Peyer's patch (tissue), 4 donors: ENCODE measurements at regions not wholly inside any gene's neighbourhood (a gene's known extent, or its start where the extent isn't known, plus 50 kb on each side); places are given as distances from the start of the nearest gene placed in this dataset.
A peak's percentile ranks its signal among the peaks of the same experiment; 100 is the strongest.

Source experiments
- DNase-seq, 3 donors: peaks; one replicate each; pipeline ENCODE4 v3.0.0-alpha.2; 2017 to 2019
- H3K27ac ChIP-seq, 4 donors: fragments of 200-600 bp; sonication (generic); one replicate each; pipeline ENCODE4 v1.5.1; 2016 to 2019
- H3K27me3 ChIP-seq, 2 donors: fragments of 200-600 bp; sonication (generic); one replicate each; pipeline ENCODE4 v1.5.1; 2019
- H3K36me3 ChIP-seq, 3 donors: fragments of 200-600 bp; sonication (generic); one replicate each; pipeline ENCODE4 v1.5.1; 2016 to 2019
- H3K4me1 ChIP-seq, 4 donors: fragments of 200-600 bp; sonication (generic); one replicate each; pipeline ENCODE4 v1.5.1; 2016 to 2019
- H3K4me3 ChIP-seq, 4 donors: fragments of 200-600 bp; sonication (generic); 1 replicate in 3 of 4; 2 replicates in 1 of 4; pipeline ENCODE4 v1.5.1; 2016 to 2019; ENCODE audit warnings: mild to moderate bottlenecking in 1 of 4
- H3K9me3 ChIP-seq, 4 donors: fragments of 200-600 bp; sonication (generic); one replicate each; pipeline ENCODE4 v1.5.1; 2016 to 2019; ENCODE audit warnings: mild to moderate bottlenecking in 1 of 4
- POLR2A ChIP-seq, 2 donors: fragments of 450-650 bp; IDR thresholded peaks; one replicate each; pipeline ENCODE4 v1.5.1; 2017; ENCODE audit warnings: antibody characterized with exemption in 2 of 2, mild to moderate bottlenecking in 2 of 2, moderate library complexity in 2 of 2
- TF ChIP-seq, protein P1 (sequence below), 6 experiments: fragments of 450-650 bp in 4 of 6; fragments of 200-600 bp in 2 of 6; sonication (generic) in 1 of 6; IDR thresholded peaks; one replicate each; pipeline ENCODE4 v1.5.1; 2017 to 2019; ENCODE audit warnings: antibody characterized with exemption in 6 of 6, mild to moderate bottlenecking in 3 of 6, moderate library complexity in 1 of 6

DNA sequence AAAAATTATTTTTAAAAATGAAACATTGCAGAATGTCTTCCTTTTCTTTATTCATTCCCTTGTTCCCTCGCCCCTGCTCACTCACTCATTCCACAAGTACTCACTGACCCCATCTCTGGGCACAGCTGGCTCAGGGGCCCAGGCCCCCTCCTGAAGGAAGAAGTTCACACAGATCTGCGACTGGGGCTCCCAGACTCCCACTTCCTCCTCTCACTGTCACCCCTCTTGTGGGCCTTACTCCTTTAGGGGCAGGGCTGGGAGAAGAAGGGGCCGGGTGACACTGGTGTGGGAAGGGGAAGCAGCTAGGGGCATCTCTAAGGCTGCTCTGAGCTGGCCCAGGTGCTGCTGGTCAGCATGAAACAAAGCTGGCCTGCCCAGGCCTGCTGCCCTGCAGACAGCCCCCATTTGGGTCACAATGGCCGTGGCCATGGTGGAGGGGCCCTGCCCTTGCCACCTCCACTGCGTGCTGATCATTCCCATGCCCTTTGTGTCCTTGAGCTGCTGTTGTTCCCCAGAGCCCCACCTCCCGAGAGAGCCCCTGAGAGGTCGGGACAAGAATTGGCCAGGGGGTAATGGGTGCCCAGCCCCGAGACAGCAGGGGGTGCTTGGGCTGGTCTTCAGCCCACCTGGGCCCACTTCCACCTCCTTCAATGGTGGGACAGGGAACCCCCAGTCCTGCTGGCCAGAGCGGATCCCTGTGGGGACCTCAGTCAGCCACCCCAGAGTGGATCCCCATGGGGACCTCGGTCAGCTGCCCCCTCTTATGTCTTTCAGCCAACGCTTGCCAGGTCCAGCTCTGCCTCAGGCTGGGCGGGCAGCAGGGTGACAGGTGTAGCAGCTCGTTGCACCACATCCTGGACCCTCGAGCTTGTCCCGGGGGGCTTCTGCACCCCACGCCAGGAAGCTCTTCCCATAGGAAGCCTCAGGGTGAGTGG is 212.4 kb upstream of the C14orf180 start:
- H3K27me3 ChIP-seq, result no peaks in the 10 kb centered on the region
- H3K9me3 ChIP-seq, result no peaks in the 10 kb centered on the region
- no peak for DNase-seq
- no peak overlapping the region for H3K4me3 ChIP-seq
- no peaks in the 10 kb centered on the region for H3K4me1 ChIP-seq
- no peak for TF ChIP-seq POLR2A (IDR thresholded peaks at IDR 0.05)
- TF ChIP-seq, protein P1, sequence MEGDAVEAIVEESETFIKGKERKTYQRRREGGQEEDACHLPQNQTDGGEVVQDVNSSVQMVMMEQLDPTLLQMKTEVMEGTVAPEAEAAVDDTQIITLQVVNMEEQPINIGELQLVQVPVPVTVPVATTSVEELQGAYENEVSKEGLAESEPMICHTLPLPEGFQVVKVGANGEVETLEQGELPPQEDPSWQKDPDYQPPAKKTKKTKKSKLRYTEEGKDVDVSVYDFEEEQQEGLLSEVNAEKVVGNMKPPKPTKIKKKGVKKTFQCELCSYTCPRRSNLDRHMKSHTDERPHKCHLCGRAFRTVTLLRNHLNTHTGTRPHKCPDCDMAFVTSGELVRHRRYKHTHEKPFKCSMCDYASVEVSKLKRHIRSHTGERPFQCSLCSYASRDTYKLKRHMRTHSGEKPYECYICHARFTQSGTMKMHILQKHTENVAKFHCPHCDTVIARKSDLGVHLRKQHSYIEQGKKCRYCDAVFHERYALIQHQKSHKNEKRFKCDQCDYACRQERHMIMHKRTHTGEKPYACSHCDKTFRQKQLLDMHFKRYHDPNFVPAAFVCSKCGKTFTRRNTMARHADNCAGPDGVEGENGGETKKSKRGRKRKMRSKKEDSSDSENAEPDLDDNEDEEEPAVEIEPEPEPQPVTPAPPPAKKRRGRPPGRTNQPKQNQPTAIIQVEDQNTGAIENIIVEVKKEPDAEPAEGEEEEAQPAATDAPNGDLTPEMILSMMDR (IDR thresholded peaks at IDR 0.05), result no peak
- no peak overlapping the region for H3K27ac ChIP-seq
- H3K36me3 ChIP-seq, result no peaks in the 10 kb centered on the region

DNA sequence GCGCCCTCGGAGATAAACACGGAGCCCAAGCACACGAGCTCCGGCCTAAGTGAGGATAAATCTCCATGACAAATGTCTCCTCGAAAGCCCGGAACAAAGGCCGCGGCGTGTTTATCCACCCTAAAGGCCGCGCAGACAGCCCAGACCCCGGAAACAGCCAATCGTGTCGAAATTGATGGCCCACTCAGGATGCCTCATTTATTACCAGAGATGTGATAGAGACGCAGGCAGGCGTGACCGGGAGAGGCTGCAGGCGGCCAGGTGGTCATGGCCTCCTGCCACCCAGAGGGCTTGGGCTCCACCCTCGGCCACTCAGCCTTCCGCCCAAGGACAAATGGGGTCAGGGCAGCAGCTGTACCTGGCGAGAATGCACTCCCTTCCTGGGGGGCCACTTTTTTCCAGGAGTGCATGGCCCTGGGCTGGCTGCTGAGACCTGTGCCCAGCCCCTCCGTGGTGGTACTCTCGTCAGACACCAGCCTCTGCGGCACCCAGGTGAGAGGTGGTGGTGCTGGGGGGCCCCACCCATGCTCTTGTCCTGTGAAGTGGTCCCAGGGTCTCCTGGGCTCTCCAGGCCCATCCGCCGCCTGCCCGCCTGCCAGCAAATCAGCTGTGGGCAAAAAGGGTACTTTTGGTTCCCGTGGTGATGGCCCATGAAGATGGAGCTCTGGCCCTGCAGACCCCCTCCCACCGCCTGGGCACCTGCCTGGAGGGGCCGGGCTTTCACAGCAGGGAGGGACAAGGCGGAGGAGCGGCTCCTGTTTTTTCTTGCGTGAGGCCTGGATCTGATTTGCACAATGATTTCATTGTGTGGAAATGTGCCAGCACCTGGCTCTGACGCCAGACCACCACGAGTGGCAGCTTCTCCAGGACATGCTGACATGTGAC is 211.5 kb upstream of the C14orf180 start:
- no peaks in the 10 kb centered on the region for H3K9me3 ChIP-seq
- H3K36me3 ChIP-seq, result no peaks in the 10 kb centered on the region
- no peak overlapping the region for H3K4me3 ChIP-seq
- TF ChIP-seq POLR2A (IDR thresholded peaks at IDR 0.05), result no peak
- TF ChIP-seq, protein P1 (IDR thresholded peaks at IDR 0.05), result no peak
- H3K4me1 ChIP-seq, result no peaks in the 10 kb centered on the region
- H3K27me3 ChIP-seq, result no peaks in the 10 kb centered on the region
- no peak for DNase-seq
- no peak overlapping the region for H3K27ac ChIP-seq

DNA sequence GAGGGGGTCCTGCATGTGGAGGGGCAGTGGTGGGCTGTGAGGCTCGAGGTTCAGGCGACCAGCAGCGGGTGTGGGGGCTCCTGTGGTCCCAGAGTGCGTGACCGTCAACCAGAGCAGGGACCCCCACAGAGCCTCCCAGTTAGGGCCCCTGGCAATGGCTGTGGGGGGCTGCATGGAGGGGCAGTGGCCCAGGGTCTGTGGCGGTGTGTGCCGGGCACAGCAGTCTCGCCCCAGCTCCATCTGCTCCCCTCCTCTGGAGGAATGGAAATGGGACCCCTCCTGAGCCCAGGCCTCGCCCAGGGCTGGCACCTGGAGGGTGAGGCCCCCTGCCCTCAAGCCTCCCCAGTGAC is 210.8 kb upstream of the C14orf180 start:
- TF ChIP-seq POLR2A (IDR thresholded peaks at IDR 0.05), result no peak
- TF ChIP-seq, protein P1 (IDR thresholded peaks at IDR 0.05), result no peak
- Histone ChIP-seq H3K4me1 (no peaks in the 10 kb centered on the region), H3K9me3 (no peaks in the 10 kb centered on the region), H3K27ac (no peak overlapping the region), H3K4me3 (no peak overlapping the region), H3K27me3 (no peaks in the 10 kb centered on the region), H3K36me3 (no peaks in the 10 kb centered on the region)
- DNase-seq, result no peak

DNA sequence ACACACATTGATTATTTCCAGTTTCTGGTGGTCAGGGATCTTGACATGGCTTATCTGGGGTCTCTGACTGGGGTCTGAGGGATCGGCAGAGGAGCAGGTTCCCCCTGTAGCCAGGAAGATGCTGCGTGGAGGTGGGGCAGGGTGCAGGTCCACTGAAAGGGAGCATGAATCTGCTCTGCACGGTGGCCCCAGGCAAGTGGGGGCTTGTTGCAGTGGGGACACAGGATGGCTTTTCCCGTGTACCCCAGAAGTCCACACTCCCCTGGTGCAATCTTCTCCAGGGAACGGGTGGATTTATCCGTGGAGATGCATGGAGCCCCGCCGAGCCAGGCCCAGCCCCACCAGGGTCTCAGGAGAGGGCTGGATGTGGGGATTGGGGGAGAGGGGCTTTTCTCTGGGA is 210.4 kb upstream of the C14orf180 start:
- H3K27ac ChIP-seq, result no peak overlapping the region
- no peak for TF ChIP-seq POLR2A (IDR thresholded peaks at IDR 0.05)
- TF ChIP-seq, protein P1 (IDR thresholded peaks at IDR 0.05), result no peak
- no peak overlapping the region for H3K4me3 ChIP-seq
- no peaks in the 10 kb centered on the region for H3K36me3 ChIP-seq
- no peaks in the 10 kb centered on the region for H3K9me3 ChIP-seq
- no peaks in the 10 kb centered on the region for H3K4me1 ChIP-seq
- DNase-seq, result no peak
- H3K27me3 ChIP-seq, result no peaks in the 10 kb centered on the region

DNA sequence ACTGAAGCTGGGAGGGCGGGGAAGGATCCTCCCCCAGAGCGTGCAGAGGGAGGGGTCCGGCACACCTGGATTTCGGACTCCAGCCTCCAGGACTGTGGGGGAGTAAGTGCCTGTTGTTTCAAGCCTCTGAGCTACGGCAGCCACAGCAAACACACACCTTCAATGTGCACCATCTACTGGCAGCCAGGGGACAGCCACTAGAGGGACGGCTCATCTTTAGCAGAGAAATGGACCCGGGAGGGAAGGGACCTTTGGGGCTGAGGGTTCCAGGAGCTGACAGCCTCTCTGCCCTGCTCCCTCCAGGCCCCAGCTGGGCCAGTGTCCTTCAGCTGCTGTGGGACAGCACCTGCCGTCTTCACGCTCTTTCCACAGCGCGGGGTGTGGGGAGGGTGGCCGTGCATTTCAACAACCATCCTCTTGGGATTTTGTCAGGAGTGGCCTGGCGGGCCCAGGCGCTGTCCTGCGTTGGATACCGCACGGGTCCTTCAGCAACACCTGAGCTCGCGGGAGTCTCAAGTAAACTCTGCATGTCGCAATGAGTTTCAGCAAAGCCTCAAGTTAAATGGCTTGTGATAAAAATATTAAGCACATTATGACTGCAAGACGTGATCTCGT is 209.2 kb upstream of the C14orf180 start:
- DNase-seq, result no peak
- H3K27me3 ChIP-seq, result no peaks in the 10 kb centered on the region

More for the DNA sequence above, 209.2 kb upstream of the C14orf180 start:
- Histone ChIP-seq H3K27ac (no peak overlapping the region), H3K36me3 (no peaks in the 10 kb centered on the region), H3K4me1 (no peaks in the 10 kb centered on the region), H3K4me3 (no peak overlapping the region), H3K9me3 (no peaks in the 10 kb centered on the region)
- TF ChIP-seq, protein P1 (IDR thresholded peaks at IDR 0.05), result peak in 4 of 6 experiments; percentile 18 to 50 (median 45)
- no peak for TF ChIP-seq POLR2A (IDR thresholded peaks at IDR 0.05)
